HepG2 (cell line): ENCODE measurements at regions not wholly inside any gene's neighbourhood (a gene's known extent, or its start where the extent isn't known, plus 50 kb on each side); places are given as distances from the start of the nearest gene placed in this dataset.

Source experiments
- ATAC-seq: fragments of 200-7000 bp; cut with Tn5 transposase; 3 replicates; pipeline ENCODE4 v1.9.1; 2020; ENCODE audit warnings: mild to moderate bottlenecking, moderate library complexity
- BruUV-seq: library from RNA; stranded (reverse); fragments of 400-500 nt; replicated peaks from 2 replicates; lab custom pipeline; 2021; lab: Mats Ljungman, UMichigan
- CTCF ChIA-PET: fragments of 300-600 bp; formaldehyde crosslinking; extraction: SDS; loops from one replicate; lab custom pipeline; 2021; ENCODE audit warnings: low total read pairs, inconsistent platforms, low intra/inter-chr PET ratio; lab: Yijun Ruan, JAX
- POLR2A ChIA-PET: fragments of 350-600 bp; sonication (Branson Sonifier 250); formaldehyde crosslinking; loops from one replicate; lab custom pipeline; 2020; ENCODE audit warnings: antibody characterized with exemption, inconsistent platforms; lab: Yijun Ruan, JAX
- DNase-seq: peaks from one replicate; pipeline ENCODE4 v3.0.0-alpha.2; 2015; ENCODE audit warnings: low spot score
- FAIRE-seq: peaks from 3 replicates; lab custom pipeline; 2011; peaks lifted over from hg19 to GRCh38; lab: Jason Lieb, UNC
- H2AFZ ChIP-seq: one replicate; pipeline ENCODE4 v1.6.1; 2011; ENCODE audit warnings: low read length, inconsistent platforms
- H3K27ac ChIP-seq: fragments of 300-600 bp; 3 replicates; pipeline ENCODE4 v1.8.0; 2011; ENCODE audit warnings: mixed run types, mild to moderate bottlenecking, mixed read lengths, low read length, inconsistent platforms; ENCODE audit not compliant: insufficient read depth; ENCODE audit errors: extremely low read length
- H3K27me3 ChIP-seq, 2 experiments: fragments of 200-600 bp in 1 of 2; 2 replicates in 1 of 2; 3 replicates in 1 of 2; pipeline versions ENCODE4 v1.6.0 to v1.8.0; 2011; ENCODE audit warnings: low read length in 2 of 2, mild to moderate bottlenecking in 2 of 2, moderate library complexity in 2 of 2, inconsistent platforms in 1 of 2; ENCODE audit not compliant: insufficient read depth in 2 of 2, control insufficient read depth in 1 of 2
- H3K36me3 ChIP-seq, 2 experiments: fragments of 200-600 bp in 1 of 2; replicated peaks in 1 of 2; 2 replicates in 1 of 2; 3 replicates in 1 of 2; pipeline versions ENCODE4 v1.5.1 to v1.8.0; 2011; ENCODE audit warnings: low read length in 2 of 2, inconsistent platforms in 1 of 2; ENCODE audit not compliant: insufficient read depth in 2 of 2, control insufficient read depth in 1 of 2
- H3K4me1 ChIP-seq: 2 replicates; pipeline ENCODE4 v1.5.1; 2012; ENCODE audit warnings: low read length, inconsistent platforms; ENCODE audit not compliant: insufficient read depth
- H3K4me2 ChIP-seq: 2 replicates; pipeline ENCODE4 v1.6.0; 2011; ENCODE audit warnings: low read depth, low read length, inconsistent platforms
- H3K4me3 ChIP-seq, 3 experiments: fragments of 200-600 bp in 1 of 3; sonication (generic), shearing (Covaris generic) in 1 of 3; replicated peaks in 1 of 3; 2 replicates each; pipeline ENCODE4 v1.5.1; 2011 to 2016; ENCODE audit warnings: low read length in 3 of 3, inconsistent platforms in 2 of 3, low read depth in 2 of 3, mild to moderate bottlenecking in 2 of 3, control low read depth in 1 of 3, mixed read lengths in 1 of 3; ENCODE audit not compliant: insufficient read depth in 1 of 3
- H3K79me2 ChIP-seq: one replicate; pipeline ENCODE4 v1.6.1; 2011; ENCODE audit warnings: low read length, inconsistent platforms; ENCODE audit not compliant: insufficient read depth
- H3K9ac ChIP-seq: 2 replicates; pipeline ENCODE4 v1.6.0; 2011; ENCODE audit warnings: mild to moderate bottlenecking, low read depth, low read length, inconsistent platforms; ENCODE audit not compliant: insufficient read depth
- H3K9me3 ChIP-seq: 2 replicates; pipeline ENCODE4 v1.5.1; 2012; ENCODE audit warnings: mild to moderate bottlenecking, low read length
- H4K20me1 ChIP-seq: 2 replicates; pipeline ENCODE4 v1.6.0; 2011; ENCODE audit warnings: inconsistent platforms, mild to moderate bottlenecking, low read length, moderate library complexity; ENCODE audit not compliant: insufficient read depth
- CBFB ChIP-seq: sonication (generic); formaldehyde crosslinking; IDR thresholded peaks from 2 replicates; pipeline ENCODE4 v1.4.0; 2020; ENCODE audit warnings: missing genetic modification reagents
- GZF1 ChIP-seq: sonication (generic); formaldehyde crosslinking; IDR thresholded peaks from 2 replicates; pipeline ENCODE4 v1.5.1; 2020; ENCODE audit warnings: mild to moderate bottlenecking, missing genetic modification reagents
- KDM5A ChIP-seq: fragments of 200-600 bp; sonication (generic); IDR thresholded peaks from 2 replicates; pipeline ENCODE4 v1.7.0; 2018; ENCODE audit warnings: antibody characterized with exemption, mild to moderate bottlenecking, low read length, borderline replicate concordance
- KLF16 ChIP-seq, 2 experiments: sonication (generic) in 1 of 2; formaldehyde crosslinking in 1 of 2; IDR thresholded peaks; 2 replicates each; pipeline versions ENCODE4 v1.6.1 to v1.8.0; 2016 to 2023; ENCODE audit warnings: missing genetic modification reagents in 2 of 2, missing compliant biosample characterization in 1 of 2
- MXD4 ChIP-seq: IDR thresholded peaks from 2 replicates; pipeline ENCODE4 v1.6.1; 2016; ENCODE audit warnings: mild to moderate bottlenecking, missing biosample characterization, missing genetic modification reagents
- RELA ChIP-seq: sonication (generic); formaldehyde crosslinking; IDR thresholded peaks from 2 replicates; pipeline ENCODE4 v1.4.0; 2020; ENCODE audit warnings: missing genetic modification reagents
- SAP130 ChIP-seq: IDR thresholded peaks from 2 replicates; pipeline ENCODE4 v1.6.1; 2016; ENCODE audit warnings: low read depth
- TAF15 ChIP-seq: fragments of 200-400 bp; formaldehyde crosslinking; IDR thresholded peaks from one replicate; pipeline ENCODE4 v1.6.1; 2018; ENCODE audit warnings: mild to moderate bottlenecking, low read depth, low read length; ENCODE audit not compliant: poor library complexity, severe bottlenecking
- TRIM24 ChIP-seq: sonication (generic); formaldehyde crosslinking; IDR thresholded peaks from 2 replicates; pipeline ENCODE4 v1.8.0; 2022; ENCODE audit warnings: mild to moderate bottlenecking, missing genetic modification reagents
- XRCC5 ChIP-seq: fragments of 200-400 bp; formaldehyde crosslinking; optimal IDR thresholded peaks from 2 replicates; pipeline ENCODE3; 2017; ENCODE audit warnings: mild to moderate bottlenecking, low read length
- ZNF432 ChIP-seq: sonication (generic); formaldehyde crosslinking; IDR thresholded peaks from 2 replicates; pipeline ENCODE4 v1.5.0; 2020; ENCODE audit warnings: missing genetic modification reagents, mild to moderate bottlenecking, borderline replicate concordance
- ZNF530 ChIP-seq: sonication (generic); formaldehyde crosslinking; IDR thresholded peaks from 2 replicates; pipeline ENCODE4 v1.5.0; 2020; ENCODE audit warnings: low read depth, mild to moderate bottlenecking, missing genetic modification reagents
- ZNF589 ChIP-seq: sonication (generic); formaldehyde crosslinking; conservative IDR thresholded peaks from 2 replicates; pipeline ENCODE4 v1.8.0; 2022; ENCODE audit warnings: mild to moderate bottlenecking, moderate library complexity, missing genetic modification reagents
- ZNF660 ChIP-seq: sonication (generic); formaldehyde crosslinking; IDR thresholded peaks from 2 replicates; pipeline ENCODE4 v1.5.1; 2020; ENCODE audit warnings: mild to moderate bottlenecking, low read depth, missing genetic modification reagents, borderline replicate concordance
- WGBS: methylation state at CpG from one replicate; pipeline ENCODE4 v1.1.6; 2017; ENCODE audit warnings: low lambda C conversion rate; 5-methylcytosine and 5-hydroxymethylcytosine counted together
- in situ Hi-C: cut with HindIII; loops from 2 replicates; pipeline ENCODE4 v1.10.0; 2017; ENCODE audit warnings: low pct_unique_long_range_greater_than_20kb; ENCODE audit not compliant: extremely low pct_ligation_motif_present
- intact Hi-C: fragments of 100-400 bp; cut with micrococcal nuclease; formaldehyde crosslinking; loops from one replicate; pipeline ENCODE4 v1.10.0; 2022; ENCODE audit not compliant: unreplicated experiment
- TF ChIP-seq, protein P1 (sequence below): sonication (generic); formaldehyde crosslinking; conservative IDR thresholded peaks from 2 replicates; pipeline ENCODE4 v1.4.0; 2020; ENCODE audit warnings: missing genetic modification reagents
- TF ChIP-seq, protein P2 (sequence below): sonication (generic); formaldehyde crosslinking; IDR thresholded peaks from 2 replicates; pipeline ENCODE4 v1.8.0; 2022; ENCODE audit warnings: mild to moderate bottlenecking, missing genetic modification reagents
- TF ChIP-seq, protein P3 (sequence below): sonication (generic); formaldehyde crosslinking; IDR thresholded peaks from 2 replicates; pipeline ENCODE4 v1.4.0; 2020; ENCODE audit warnings: missing genetic modification reagents, borderline replicate concordance

DNA sequence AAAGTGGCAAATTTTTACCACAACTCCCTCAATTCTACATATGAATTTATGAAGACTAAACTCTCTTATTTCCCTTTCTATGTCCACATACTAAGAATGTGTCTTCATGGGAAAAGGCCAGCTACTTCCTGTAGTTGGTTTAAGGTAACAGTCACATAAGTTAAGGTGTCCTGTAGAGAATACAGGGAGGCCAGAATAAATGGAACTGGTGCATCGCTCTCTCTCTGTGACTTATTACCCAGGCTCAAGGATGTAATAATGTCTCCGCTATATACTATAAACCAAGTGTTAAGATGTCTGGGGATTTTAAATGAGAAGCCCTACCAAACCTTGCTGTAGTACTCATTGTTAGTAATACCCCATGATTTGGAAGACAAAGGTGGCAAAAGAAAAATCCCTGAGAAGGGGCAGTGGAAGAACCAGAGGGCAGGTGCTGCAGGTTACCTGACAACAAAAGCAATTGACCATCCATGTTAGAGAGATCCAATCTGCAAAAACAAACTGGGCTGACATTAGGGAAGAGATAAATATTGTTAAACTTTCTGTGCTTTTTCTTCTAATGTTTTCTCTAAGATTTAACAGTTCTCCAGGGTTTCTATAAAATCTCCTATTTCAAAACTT lies 372.8 kb downstream of the TMX3 start:
- intact Hi-C loops, result no loop called here
- no peak for ATAC-seq
- TF ChIP-seq XRCC5 (no peak), ZNF660 (CRISPR knock-in tag) (no peak), SAP130 (no peak), GZF1 (CRISPR knock-in tag) (no peak), ZNF530 (CRISPR knock-in tag) (no peak), CBFB (CRISPR knock-in tag) (no peak), KDM5A (no peak), KLF16 (CRISPR knock-in tag; IDR thresholded peaks at IDR 0.05) (no peak), ZNF432 (CRISPR knock-in tag) (no peak), RELA (no peak), TAF15 (no peak), MXD4 (no peak), TRIM24 (CRISPR knock-in tag) (no peak), ZNF589 (CRISPR knock-in tag) (no peak)
- TF ChIP-seq, protein P1, sequence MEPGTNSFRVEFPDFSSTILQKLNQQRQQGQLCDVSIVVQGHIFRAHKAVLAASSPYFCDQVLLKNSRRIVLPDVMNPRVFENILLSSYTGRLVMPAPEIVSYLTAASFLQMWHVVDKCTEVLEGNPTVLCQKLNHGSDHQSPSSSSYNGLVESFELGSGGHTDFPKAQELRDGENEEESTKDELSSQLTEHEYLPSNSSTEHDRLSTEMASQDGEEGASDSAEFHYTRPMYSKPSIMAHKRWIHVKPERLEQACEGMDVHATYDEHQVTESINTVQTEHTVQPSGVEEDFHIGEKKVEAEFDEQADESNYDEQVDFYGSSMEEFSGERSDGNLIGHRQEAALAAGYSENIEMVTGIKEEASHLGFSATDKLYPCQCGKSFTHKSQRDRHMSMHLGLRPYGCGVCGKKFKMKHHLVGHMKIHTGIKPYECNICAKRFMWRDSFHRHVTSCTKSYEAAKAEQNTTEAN, result no peak
- TF ChIP-seq, protein P2, sequence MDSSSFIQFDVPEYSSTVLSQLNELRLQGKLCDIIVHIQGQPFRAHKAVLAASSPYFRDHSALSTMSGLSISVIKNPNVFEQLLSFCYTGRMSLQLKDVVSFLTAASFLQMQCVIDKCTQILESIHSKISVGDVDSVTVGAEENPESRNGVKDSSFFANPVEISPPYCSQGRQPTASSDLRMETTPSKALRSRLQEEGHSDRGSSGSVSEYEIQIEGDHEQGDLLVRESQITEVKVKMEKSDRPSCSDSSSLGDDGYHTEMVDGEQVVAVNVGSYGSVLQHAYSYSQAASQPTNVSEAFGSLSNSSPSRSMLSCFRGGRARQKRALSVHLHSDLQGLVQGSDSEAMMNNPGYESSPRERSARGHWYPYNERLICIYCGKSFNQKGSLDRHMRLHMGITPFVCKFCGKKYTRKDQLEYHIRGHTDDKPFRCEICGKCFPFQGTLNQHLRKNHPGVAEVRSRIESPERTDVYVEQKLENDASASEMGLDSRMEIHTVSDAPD (CRISPR knock-in tag), result no peak
- TF ChIP-seq, protein P3, sequence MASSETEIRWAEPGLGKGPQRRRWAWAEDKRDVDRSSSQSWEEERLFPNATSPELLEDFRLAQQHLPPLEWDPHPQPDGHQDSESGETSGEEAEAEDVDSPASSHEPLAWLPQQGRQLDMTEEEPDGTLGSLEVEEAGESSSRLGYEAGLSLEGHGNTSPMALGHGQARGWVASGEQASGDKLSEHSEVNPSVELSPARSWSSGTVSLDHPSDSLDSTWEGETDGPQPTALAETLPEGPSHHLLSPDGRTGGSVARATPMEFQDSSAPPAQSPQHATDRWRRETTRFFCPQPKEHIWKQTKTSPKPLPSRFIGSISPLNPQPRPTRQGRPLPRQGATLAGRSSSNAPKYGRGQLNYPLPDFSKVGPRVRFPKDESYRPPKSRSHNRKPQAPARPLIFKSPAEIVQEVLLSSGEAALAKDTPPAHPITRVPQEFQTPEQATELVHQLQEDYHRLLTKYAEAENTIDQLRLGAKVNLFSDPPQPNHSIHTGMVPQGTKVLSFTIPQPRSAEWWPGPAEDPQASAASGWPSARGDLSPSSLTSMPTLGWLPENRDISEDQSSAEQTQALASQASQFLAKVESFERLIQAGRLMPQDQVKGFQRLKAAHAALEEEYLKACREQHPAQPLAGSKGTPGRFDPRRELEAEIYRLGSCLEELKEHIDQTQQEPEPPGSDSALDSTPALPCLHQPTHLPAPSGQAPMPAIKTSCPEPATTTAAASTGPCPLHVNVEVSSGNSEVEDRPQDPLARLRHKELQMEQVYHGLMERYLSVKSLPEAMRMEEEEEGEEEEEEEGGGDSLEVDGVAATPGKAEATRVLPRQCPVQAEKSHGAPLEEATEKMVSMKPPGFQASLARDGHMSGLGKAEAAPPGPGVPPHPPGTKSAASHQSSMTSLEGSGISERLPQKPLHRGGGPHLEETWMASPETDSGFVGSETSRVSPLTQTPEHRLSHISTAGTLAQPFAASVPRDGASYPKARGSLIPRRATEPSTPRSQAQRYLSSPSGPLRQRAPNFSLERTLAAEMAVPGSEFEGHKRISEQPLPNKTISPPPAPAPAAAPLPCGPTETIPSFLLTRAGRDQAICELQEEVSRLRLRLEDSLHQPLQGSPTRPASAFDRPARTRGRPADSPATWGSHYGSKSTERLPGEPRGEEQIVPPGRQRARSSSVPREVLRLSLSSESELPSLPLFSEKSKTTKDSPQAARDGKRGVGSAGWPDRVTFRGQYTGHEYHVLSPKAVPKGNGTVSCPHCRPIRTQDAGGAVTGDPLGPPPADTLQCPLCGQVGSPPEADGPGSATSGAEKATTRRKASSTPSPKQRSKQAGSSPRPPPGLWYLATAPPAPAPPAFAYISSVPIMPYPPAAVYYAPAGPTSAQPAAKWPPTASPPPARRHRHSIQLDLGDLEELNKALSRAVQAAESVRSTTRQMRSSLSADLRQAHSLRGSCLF (CRISPR knock-in tag), result no peak

More for the DNA sequence above, 372.8 kb downstream of the TMX3 start:
- Histone ChIP-seq H3K4me3 (no peak overlapping the region), H3K79me2 (no peaks in the 10 kb centered on the region), H3K4me2 (no peak overlapping the region), H3K9me3 (no peaks in the 10 kb centered on the region), H3K27me3 (no peaks in the 10 kb centered on the region), H3K27ac (no peak overlapping the region), H3K36me3 (no peaks in the 10 kb centered on the region), H2AFZ (no peak overlapping the region), H3K4me1 (no peaks in the 10 kb centered on the region), H3K9ac (no peak overlapping the region), H4K20me1 (no peaks in the 10 kb centered on the region)
- in situ Hi-C loops, result no loop called here
- no TSS peak for BruUV-seq
- ChIA-PET POLR2A (no interaction called here), CTCF (no interaction called here)
- DNase-seq (no peak), FAIRE-seq (no peak)
- WGBS, result 74% methylated on average over 2 of the region's 2 CpGs
